ENCODE measurements at regions not wholly inside any gene's neighbourhood (a gene's known extent, or its start where the extent isn't known, plus 50 kb on each side); places are given as distances from the start of the nearest gene placed in this dataset.

- DNase-seq (ENCODE audit: low read depth), result no peak
- no peak for TF ChIP-seq CTCF (conservative IDR thresholded peaks at IDR 0.05; ENCODE audit: low read depth, low read length)
- H3K4me3 ChIP-seq (ENCODE audit: low read depth, low read length), result no peak overlapping the region
These were observed 695.5 kb downstream of the SLCO4C1 start for GRCh38 chr5:101600614-101601013.

GRCh38 chr5:101590384-101590783 is 687.3 kb upstream of the ST8SIA4 start:
- no peak for DNase-seq (ENCODE audit: low read depth)
- TF ChIP-seq CTCF (conservative IDR thresholded peaks at IDR 0.05; ENCODE audit: low read depth, low read length), result peak; percentile 70

GRCh38 chr5:101585366-101585765 is 682.3 kb upstream of the ST8SIA4 start:
- no peak for DNase-seq (ENCODE audit: low read depth)
- TF ChIP-seq CTCF (conservative IDR thresholded peaks at IDR 0.05; ENCODE audit: low read depth, low read length), result no peak
- no peak overlapping the region for H3K4me3 ChIP-seq (ENCODE audit: low read depth, low read length)

More at GRCh38 chr5:101590384-101590783, 687.3 kb upstream of the ST8SIA4 start:
- H3K4me3 ChIP-seq (ENCODE audit: low read depth, low read length), result no peak overlapping the region

GRCh38 chr5:101580591-101580990 is 677.5 kb upstream of the ST8SIA4 start:
- no peak for DNase-seq (ENCODE audit: low read depth)
- TF ChIP-seq CTCF (conservative IDR thresholded peaks at IDR 0.05; ENCODE audit: low read depth, low read length), result no peak
- H3K4me3 ChIP-seq (ENCODE audit: low read depth, low read length), result no peak overlapping the region

- H3K4me3 ChIP-seq (ENCODE audit: low read depth, low read length), result no peak overlapping the region
- no peak for TF ChIP-seq CTCF (conservative IDR thresholded peaks at IDR 0.05; ENCODE audit: low read depth, low read length)
- DNase-seq (ENCODE audit: low read depth), result no peak
These were observed 670.9 kb upstream of the ST8SIA4 start for GRCh38 chr5:101574017-101574416.

GRCh38 chr5:101561018-101561417 is 657.9 kb upstream of the ST8SIA4 start:
- no peak overlapping the region for H3K4me3 ChIP-seq (ENCODE audit: low read depth, low read length)
- DNase-seq (ENCODE audit: low read depth), result no peak
- no peak for TF ChIP-seq CTCF (conservative IDR thresholded peaks at IDR 0.05; ENCODE audit: low read depth, low read length)

- H3K4me3 ChIP-seq (ENCODE audit: low read depth, low read length), result no peak overlapping the region
- DNase-seq (ENCODE audit: low read depth), result peak; percentile 3
- no peak for TF ChIP-seq CTCF (conservative IDR thresholded peaks at IDR 0.05; ENCODE audit: low read depth, low read length)
These were observed 640.7 kb upstream of the ST8SIA4 start for GRCh38 chr5:101543780-101544179.
